Bronchial epithelial cell (primary cell): ENCODE measurements at regions not wholly inside any gene's neighbourhood (a gene's known extent, or its start where the extent isn't known, plus 50 kb on each side); places are given as distances from the start of the nearest gene placed in this dataset.
A peak's percentile ranks its signal among the peaks of the same experiment; 100 is the strongest.

Experiments used
- DNase-seq: peaks from one replicate; pipeline ENCODE4 v3.0.0-alpha.2; 2010; ENCODE audit warnings: low read depth
- FAIRE-seq: peaks from 2 replicates; lab custom pipeline; 2011; peaks lifted over from hg19 to GRCh38; lab: Jason Lieb, UNC
- H3K27me3 ChIP-seq: 2 replicates; pipeline ENCODE4 v1.5.1; 2011; ENCODE audit warnings: low read length; ENCODE audit not compliant: control insufficient read depth, insufficient read depth
- H3K36me3 ChIP-seq: 2 replicates; pipeline ENCODE4 v1.5.1; 2011; ENCODE audit warnings: low read length; ENCODE audit not compliant: control insufficient read depth, insufficient read depth
- H3K4me3 ChIP-seq: 2 replicates; pipeline ENCODE4 v1.5.1; 2011; ENCODE audit warnings: mild to moderate bottlenecking, low read depth, low read length, control low read depth
- CTCF ChIP-seq: IDR thresholded peaks from 2 replicates; pipeline ENCODE4 v1.5.1; 2011; ENCODE audit warnings: mild to moderate bottlenecking, moderate library complexity, low read length, control low read depth, inconsistent platforms; ENCODE audit not compliant: insufficient read depth, severe bottlenecking

- Histone ChIP-seq H3K36me3 (no peaks in the 10 kb centered on the region), H3K27me3 (no peaks in the 10 kb centered on the region), H3K4me3 (no peak overlapping the region)
- FAIRE-seq (no peak), DNase-seq (no peak)
- no peak for TF ChIP-seq CTCF
These were observed 156.6 kb upstream of the TMEM196 start for GRCh38 chr7:19930051-19930450.

- no peaks in the 10 kb centered on the region for H3K27me3 ChIP-seq
- no peak for DNase-seq
- H3K4me3 ChIP-seq: no peak overlapping the region
- TF ChIP-seq CTCF: no peak
- H3K36me3 ChIP-seq: no peaks in the 10 kb centered on the region
- FAIRE-seq: no peak
These were observed 154.8 kb upstream of the TMEM196 start for GRCh38 chr7:19928247-19928646.

GRCh38 chr7:19920705-19921104 is 147.3 kb upstream of the TMEM196 start:
- H3K36me3 ChIP-seq: no peaks in the 10 kb centered on the region
- no peak overlapping the region for H3K4me3 ChIP-seq
- FAIRE-seq: no peak
- no peak for TF ChIP-seq CTCF
- DNase-seq: no peak
- H3K27me3 ChIP-seq: no peaks in the 10 kb centered on the region

GRCh38 chr7:19920166-19920565 is 146.7 kb upstream of the TMEM196 start:
- TF ChIP-seq CTCF: no peak
- H3K4me3 ChIP-seq: no peak overlapping the region
- no peaks in the 10 kb centered on the region for H3K36me3 ChIP-seq
- no peaks in the 10 kb centered on the region for H3K27me3 ChIP-seq
- no peak for FAIRE-seq
- DNase-seq: no peak

GRCh38 chr7:19919261-19920095 is 146.1 kb upstream of the TMEM196 start:
- no peak overlapping the region for H3K4me3 ChIP-seq
- H3K27me3 ChIP-seq: no peaks in the 10 kb centered on the region
- DNase-seq (no peak), FAIRE-seq (no peak)
- no peak for TF ChIP-seq CTCF
- H3K36me3 ChIP-seq: no peaks in the 10 kb centered on the region

GRCh38 chr7:19916046-19916445 is 142.6 kb upstream of the TMEM196 start:
- DNase-seq: peak; percentile 84
- Histone ChIP-seq H3K27me3 (no peaks in the 10 kb centered on the region), H3K36me3 (no peaks in the 10 kb centered on the region), H3K4me3 (no peak overlapping the region)
- no peak for FAIRE-seq
- no peak for TF ChIP-seq CTCF
